ENCODE measurements at regions not wholly inside any gene's neighbourhood (a gene's known extent, or its start where the extent isn't known, plus 50 kb on each side); places are given as distances from the start of the nearest gene placed in this dataset.
A peak's percentile ranks its signal among the peaks of the same experiment; 100 is the strongest.

DNA sequence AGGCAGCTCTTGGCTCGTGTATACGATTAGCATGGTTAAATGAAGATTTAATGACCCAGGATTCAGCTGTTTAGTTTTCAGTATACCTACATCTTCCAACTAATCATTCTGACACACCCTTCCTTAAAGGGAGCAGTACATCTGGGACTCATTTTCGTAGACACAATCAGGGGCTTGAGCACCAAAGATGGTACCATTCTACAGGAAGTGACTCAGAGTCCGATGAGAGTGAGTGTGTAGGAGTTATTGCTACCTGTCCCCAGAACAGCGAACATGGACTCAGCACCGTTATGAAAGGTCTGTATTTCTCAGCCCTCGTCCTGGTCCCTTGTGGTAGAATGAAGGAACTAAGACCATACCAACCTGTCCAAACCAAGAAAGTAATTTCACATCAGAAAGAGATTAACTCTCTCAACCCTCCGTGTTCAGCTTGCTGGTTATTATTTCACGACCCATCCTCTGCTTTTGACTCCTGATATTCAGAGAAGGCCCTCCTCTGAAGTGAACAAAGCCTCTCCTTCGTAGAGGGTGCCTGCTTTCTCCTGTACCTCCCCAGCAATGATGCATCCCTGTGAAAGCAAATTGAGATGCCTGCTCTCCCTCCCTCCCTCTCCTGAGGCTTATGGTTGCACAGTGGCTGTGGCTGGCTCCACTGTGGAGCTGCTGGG, 214.8 kb downstream of the MTX2 start:
- DNase-seq (ENCODE audit: low spot score): no peak
- H3K27ac ChIP-seq (ENCODE audit: extremely low read length, insufficient read depth, low read length): no peak overlapping the region
- WGBS (ENCODE audit: low lambda C conversion rate): 5% methylated on average over 10 of the region's 10 CpGs
- no peak for TF ChIP-seq ZNF558 (CRISPR knock-in tag; IDR thresholded peaks at IDR 0.05; ENCODE audit: borderline replicate concordance)
- TF ChIP-seq ZNF256 (CRISPR knock-in tag; conservative IDR thresholded peaks at IDR 0.05): no peak
- TF ChIP-seq ZNF383 (CRISPR knock-in tag; IDR thresholded peaks at IDR 0.05; ENCODE audit: borderline replicate concordance): no peak
- no peak for TF ChIP-seq ZFX (CRISPR knock-in tag; IDR thresholded peaks at IDR 0.05; ENCODE audit: low read depth)
- no peak for TF ChIP-seq FOXK1 (CRISPR knock-in tag; IDR thresholded peaks at IDR 0.05; ENCODE audit: borderline replicate concordance, low read depth)
- TF ChIP-seq, protein P1, sequence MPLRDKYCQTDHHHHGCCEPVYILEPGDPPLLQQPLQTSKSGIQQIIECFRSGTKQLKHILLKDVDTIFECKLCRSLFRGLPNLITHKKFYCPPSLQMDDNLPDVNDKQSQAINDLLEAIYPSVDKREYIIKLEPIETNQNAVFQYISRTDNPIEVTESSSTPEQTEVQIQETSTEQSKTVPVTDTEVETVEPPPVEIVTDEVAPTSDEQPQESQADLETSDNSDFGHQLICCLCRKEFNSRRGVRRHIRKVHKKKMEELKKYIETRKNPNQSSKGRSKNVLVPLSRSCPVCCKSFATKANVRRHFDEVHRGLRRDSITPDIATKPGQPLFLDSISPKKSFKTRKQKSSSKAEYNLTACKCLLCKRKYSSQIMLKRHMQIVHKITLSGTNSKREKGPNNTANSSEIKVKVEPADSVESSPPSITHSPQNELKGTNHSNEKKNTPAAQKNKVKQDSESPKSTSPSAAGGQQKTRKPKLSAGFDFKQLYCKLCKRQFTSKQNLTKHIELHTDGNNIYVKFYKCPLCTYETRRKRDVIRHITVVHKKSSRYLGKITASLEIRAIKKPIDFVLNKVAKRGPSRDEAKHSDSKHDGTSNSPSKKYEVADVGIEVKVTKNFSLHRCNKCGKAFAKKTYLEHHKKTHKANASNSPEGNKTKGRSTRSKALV (CRISPR knock-in tag; IDR thresholded peaks at IDR 0.05): no peak
- TF ChIP-seq TSC22D2 (CRISPR knock-in tag; IDR thresholded peaks at IDR 0.05; ENCODE audit: borderline replicate concordance): no peak
- no peak for TF ChIP-seq RFXANK (CRISPR knock-in tag; IDR thresholded peaks at IDR 0.05)
- no peak for TF ChIP-seq PAX8 (CRISPR knock-in tag; IDR thresholded peaks at IDR 0.05; ENCODE audit: borderline replicate concordance)
- no peak for TF ChIP-seq ZNF878 (CRISPR knock-in tag; IDR thresholded peaks at IDR 0.05)
- TF ChIP-seq, protein P2, sequence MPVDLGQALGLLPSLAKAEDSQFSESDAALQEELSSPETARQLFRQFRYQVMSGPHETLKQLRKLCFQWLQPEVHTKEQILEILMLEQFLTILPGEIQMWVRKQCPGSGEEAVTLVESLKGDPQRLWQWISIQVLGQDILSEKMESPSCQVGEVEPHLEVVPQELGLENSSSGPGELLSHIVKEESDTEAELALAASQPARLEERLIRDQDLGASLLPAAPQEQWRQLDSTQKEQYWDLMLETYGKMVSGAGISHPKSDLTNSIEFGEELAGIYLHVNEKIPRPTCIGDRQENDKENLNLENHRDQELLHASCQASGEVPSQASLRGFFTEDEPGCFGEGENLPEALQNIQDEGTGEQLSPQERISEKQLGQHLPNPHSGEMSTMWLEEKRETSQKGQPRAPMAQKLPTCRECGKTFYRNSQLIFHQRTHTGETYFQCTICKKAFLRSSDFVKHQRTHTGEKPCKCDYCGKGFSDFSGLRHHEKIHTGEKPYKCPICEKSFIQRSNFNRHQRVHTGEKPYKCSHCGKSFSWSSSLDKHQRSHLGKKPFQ (CRISPR knock-in tag; IDR thresholded peaks at IDR 0.05; ENCODE audit: insufficient replicate concordance): no peak
- TF ChIP-seq SNRNP70 (IDR thresholded peaks at IDR 0.05; ENCODE audit: low read depth, low read length): no peak
- TF ChIP-seq, protein P3, sequence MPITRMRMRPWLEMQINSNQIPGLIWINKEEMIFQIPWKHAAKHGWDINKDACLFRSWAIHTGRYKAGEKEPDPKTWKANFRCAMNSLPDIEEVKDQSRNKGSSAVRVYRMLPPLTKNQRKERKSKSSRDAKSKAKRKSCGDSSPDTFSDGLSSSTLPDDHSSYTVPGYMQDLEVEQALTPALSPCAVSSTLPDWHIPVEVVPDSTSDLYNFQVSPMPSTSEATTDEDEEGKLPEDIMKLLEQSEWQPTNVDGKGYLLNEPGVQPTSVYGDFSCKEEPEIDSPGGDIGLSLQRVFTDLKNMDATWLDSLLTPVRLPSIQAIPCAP (CRISPR knock-in tag; IDR thresholded peaks at IDR 0.05; ENCODE audit: low read depth): no peak
- TF ChIP-seq ZNF367 (CRISPR knock-in tag; IDR thresholded peaks at IDR 0.05; ENCODE audit: borderline replicate concordance): no peak
- TF ChIP-seq GTF3A (CRISPR knock-in tag; conservative IDR thresholded peaks at IDR 0.05): no peak
- H3K36me3 ChIP-seq (replicated peaks in 1 of 2; ENCODE audit: control insufficient read depth in 1 of 2, insufficient read depth in 2 of 2, low read length in 2 of 2): no peaks in the 10 kb centered on the region
- H3K79me2 ChIP-seq (ENCODE audit: insufficient read depth, low read length): no peaks in the 10 kb centered on the region
- no peak for FAIRE-seq
- no peak overlapping the region for H2AFZ ChIP-seq (ENCODE audit: low read length)
- H3K9me3 ChIP-seq (ENCODE audit: low read length): no peaks in the 10 kb centered on the region
- no peak overlapping the region for H3K9ac ChIP-seq (ENCODE audit: insufficient read depth, low read depth, low read length)
- H3K4me2 ChIP-seq (ENCODE audit: low read depth, low read length): no peak overlapping the region
- intact Hi-C loops (cut with micrococcal nuclease; ENCODE audit: unreplicated experiment): no loop called here
- ATAC-seq: peak; percentile 50; the same call in 2 of the 3 replicates
- no peaks in the 10 kb centered on the region for H4K20me1 ChIP-seq (ENCODE audit: insufficient read depth, low read length)
- in situ Hi-C loops (cut with HindIII; ENCODE audit: extremely low pct_ligation_motif_present, low pct_unique_long_range_greater_than_20kb): no loop called here
- peaks cover 0 to 12% of the 10 kb centered on the region in 2 experiments; a peak in 2 of 5 replicates for H3K27me3 ChIP-seq (ENCODE audit: control insufficient read depth in 1 of 2, insufficient read depth in 2 of 2, low read length in 2 of 2)
- H3K4me3 ChIP-seq (replicated peaks in 1 of 3; ENCODE audit: insufficient read depth in 1 of 3, low read depth in 2 of 3, low read length in 3 of 3): no peak overlapping the region
- ChIA-PET CTCF (ENCODE audit: low intra/inter-chr PET ratio, low total read pairs) (no interaction called here), POLR2A (no interaction called here)
- no peaks in the 10 kb centered on the region for H3K4me1 ChIP-seq (ENCODE audit: insufficient read depth, low read length)
- BruUV-seq (replicated peaks): no TSS peak

Measured in HepG2 (cell line).